IPS-NIHi11 (cell line): ENCODE measurements at regions not wholly inside any gene's neighbourhood (a gene's known extent, or its start where the extent isn't known, plus 50 kb on each side); places are given as distances from the start of the nearest gene placed in this dataset.

Experiments
- DNase-seq: peaks from one replicate; pipeline ENCODE4 v3.0.0; 2012; ENCODE audit warnings: mixed read lengths, low spot score

- no peak for DNase-seq
Observed at GRCh38 chr2:223225266-223225665, 173.3 kb downstream of the KCNE4 start.

- no peak for DNase-seq
Observed at GRCh38 chr2:223226264-223226663, 174.3 kb downstream of the KCNE4 start.

GRCh38 chr2:223227338-223227737 is 175.3 kb downstream of the KCNE4 start:
- DNase-seq: no peak

GRCh38 chr2:223228871-223229270 is 176.9 kb downstream of the KCNE4 start:
- no peak for DNase-seq

GRCh38 chr2:223230352-223230751 is 178.4 kb downstream of the KCNE4 start:
- DNase-seq: no peak

GRCh38 chr2:223232285-223232684 is 180.3 kb downstream of the KCNE4 start:
- no peak for DNase-seq

- DNase-seq: no peak
Observed at GRCh38 chr2:223232896-223233295, 180.9 kb downstream of the KCNE4 start.

- no peak for DNase-seq
Observed at GRCh38 chr2:223235986-223236385, 184.0 kb downstream of the KCNE4 start.

- no peak for DNase-seq
Observed at GRCh38 chr2:223238301-223238700, 186.3 kb downstream of the KCNE4 start.

GRCh38 chr2:223243233-223243632 is 191.2 kb downstream of the KCNE4 start:
- no peak for DNase-seq

- DNase-seq: no peak
Observed at GRCh38 chr2:223247136-223247535, 195.1 kb downstream of the KCNE4 start.

- no peak for DNase-seq
Observed at GRCh38 chr2:223251656-223252229, 199.8 kb downstream of the KCNE4 start.

- DNase-seq: no peak
Observed at GRCh38 chr2:223260681-223261080, 208.7 kb downstream of the KCNE4 start.

- no peak for DNase-seq
Observed at GRCh38 chr2:223262946-223263345, 211.0 kb downstream of the KCNE4 start.

GRCh38 chr2:223264541-223265193 is 212.7 kb downstream of the KCNE4 start:
- DNase-seq: no peak

- no peak for DNase-seq
Observed at GRCh38 chr2:223267160-223267951, 215.4 kb downstream of the KCNE4 start.

GRCh38 chr2:223269386-223269785 is 217.4 kb downstream of the KCNE4 start:
- DNase-seq: no peak

GRCh38 chr2:223270548-223270947 is 218.6 kb downstream of the KCNE4 start:
- DNase-seq: no peak

- DNase-seq: no peak
Observed at GRCh38 chr2:223273995-223274394, 222.0 kb downstream of the KCNE4 start.

- DNase-seq: no peak
Observed at GRCh38 chr2:223282221-223282620, 230.2 kb downstream of the KCNE4 start.

GRCh38 chr2:223283329-223283728 is 231.3 kb downstream of the KCNE4 start:
- DNase-seq: no peak

GRCh38 chr2:223283771-223284170 is 231.8 kb downstream of the KCNE4 start:
- no peak for DNase-seq
